ENCODE measurements at regions not wholly inside any gene's neighbourhood (a gene's known extent, or its start where the extent isn't known, plus 50 kb on each side); places are given as distances from the start of the nearest gene placed in this dataset.
"Not testable (repeated sequence)": the region's sequence is repeated elsewhere in the genome, so short reads cannot be mapped to it uniquely, and the experiment has no call there.

GRCh38 chr17:27066315-27066714 is 227.6 kb upstream of the WSB1 start:
- DNase-seq = no peak

GRCh38 chr17:27069842-27070508 is 223.9 kb upstream of the WSB1 start:
- no peak for DNase-seq

GRCh38 chr17:27070836-27071235 is 223.1 kb upstream of the WSB1 start:
- DNase-seq = no peak

- DNase-seq = no peak
Observed at GRCh38 chr17:27072885-27073284, 221.0 kb upstream of the WSB1 start.

GRCh38 chr17:27076814-27077213 is 217.1 kb upstream of the WSB1 start:
- DNase-seq = no peak

- DNase-seq = no peak
Observed at GRCh38 chr17:27078296-27078695, 215.6 kb upstream of the WSB1 start.

- no peak for DNase-seq
Observed at GRCh38 chr17:27079660-27080059, 214.3 kb upstream of the WSB1 start.

GRCh38 chr17:27081002-27081638 is 212.8 kb upstream of the WSB1 start:
- no peak for DNase-seq

- DNase-seq = no peak
Observed at GRCh38 chr17:27082023-27082774, 211.7 kb upstream of the WSB1 start.

GRCh38 chr17:27082775-27083154 is 211.1 kb upstream of the WSB1 start:
- no peak for DNase-seq

- no peak for DNase-seq
Observed at GRCh38 chr17:27083408-27084185, 210.3 kb upstream of the WSB1 start.

- no peak for DNase-seq
Observed at GRCh38 chr17:27085517-27085916, 208.4 kb upstream of the WSB1 start.

GRCh38 chr17:27086526-27086925 is 207.4 kb upstream of the WSB1 start:
- no peak for DNase-seq

GRCh38 chr17:27087935-27088766 is 205.8 kb upstream of the WSB1 start:
- no peak for DNase-seq

- no peak for DNase-seq
Observed at GRCh38 chr17:27088767-27089078, 205.2 kb upstream of the WSB1 start.

GRCh38 chr17:27089079-27089928 is 204.6 kb upstream of the WSB1 start:
- DNase-seq = not testable (repeated sequence)

GRCh38 chr17:27089929-27090247 is 204.0 kb upstream of the WSB1 start:
- DNase-seq = no peak

GRCh38 chr17:27090450-27091042 is 203.4 kb upstream of the WSB1 start:
- DNase-seq = not testable (repeated sequence)

- DNase-seq = no peak
Observed at GRCh38 chr17:27091043-27091497, 202.8 kb upstream of the WSB1 start.

- not testable (repeated sequence) for DNase-seq
Observed at GRCh38 chr17:27094179-27094578, 199.7 kb upstream of the WSB1 start.

- DNase-seq = not testable (repeated sequence)
Observed at GRCh38 chr17:27095821-27096220, 198.1 kb upstream of the WSB1 start.

All from SIG-M5 (cell line).